ENCODE measurements at regions not wholly inside any gene's neighbourhood (a gene's known extent, or its start where the extent isn't known, plus 50 kb on each side); places are given as distances from the start of the nearest gene placed in this dataset.

DNA sequence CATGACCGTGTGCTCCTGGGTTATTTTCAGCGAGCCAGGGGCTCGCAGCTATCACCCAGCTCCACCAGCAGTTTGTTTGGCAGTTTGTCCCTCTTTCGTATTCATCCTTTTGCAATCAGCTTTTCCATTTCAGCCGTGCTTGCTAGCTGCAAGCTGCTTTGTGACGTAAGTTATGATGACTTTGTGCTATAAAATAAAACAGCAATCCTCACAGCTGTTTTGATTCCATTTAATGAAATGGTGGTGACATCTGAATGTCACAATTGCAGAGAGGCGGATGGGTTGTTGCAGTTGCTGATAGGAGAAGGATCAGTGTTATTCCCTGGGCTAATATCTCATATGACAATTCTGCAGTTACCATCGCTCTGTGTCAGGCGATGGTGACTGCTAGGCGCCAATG is 251.7 kb downstream of the SNX10 start:
- no peak overlapping the region for H3K4me3 ChIP-seq (ENCODE audit: low read length)
- DNase-seq (ENCODE audit: low read depth, low spot score), result no peak

DNA sequence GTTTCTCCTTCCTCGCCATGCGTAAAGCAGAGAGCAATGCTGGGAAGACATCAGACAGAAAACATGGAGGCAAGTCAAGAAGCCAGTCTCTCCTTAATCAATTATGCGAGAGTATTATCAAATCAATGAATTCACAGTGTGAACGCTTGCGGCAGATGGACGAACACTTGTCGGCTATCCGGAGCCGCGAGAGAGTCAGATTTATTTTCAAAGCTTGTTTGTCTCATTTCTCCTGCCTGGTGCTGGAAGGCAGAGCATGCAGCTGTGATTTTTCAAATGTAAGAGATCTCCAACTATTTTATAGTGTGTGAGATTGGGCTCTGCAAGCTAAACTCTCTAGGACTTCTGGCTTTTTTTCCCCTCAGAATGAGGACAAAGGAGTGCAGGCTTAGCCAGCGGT is 252.3 kb downstream of the SNX10 start:
- H3K4me3 ChIP-seq (ENCODE audit: low read length), result no peak overlapping the region
- DNase-seq (ENCODE audit: low read depth, low spot score), result no peak

DNA sequence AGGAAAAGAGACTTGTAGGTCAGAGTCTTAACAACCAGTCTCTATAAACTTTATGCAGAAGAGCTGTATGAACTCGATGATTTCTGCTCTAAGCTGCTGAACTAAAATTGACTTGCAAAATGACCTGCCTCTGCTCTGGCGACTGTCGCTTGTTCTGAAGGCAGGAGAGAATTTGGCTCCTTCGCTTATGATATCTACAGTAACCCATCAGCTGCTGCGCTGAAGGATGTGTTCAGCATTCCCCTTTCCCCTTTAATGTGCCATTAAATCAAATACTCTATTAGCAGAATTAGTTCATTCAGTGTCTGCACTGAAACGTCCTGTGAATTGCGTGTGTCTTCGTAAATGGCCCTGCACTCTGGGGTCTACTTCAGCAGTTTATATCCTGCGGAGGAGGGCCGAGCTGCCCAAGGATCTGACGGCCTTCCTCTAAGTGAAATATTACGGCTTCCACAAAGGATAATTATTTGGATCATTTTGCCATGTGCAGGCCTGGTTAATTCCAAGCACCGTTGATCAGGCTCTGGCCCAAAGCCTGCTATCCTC is 254.9 kb downstream of the SNX10 start:
- no peak overlapping the region for H3K4me3 ChIP-seq (ENCODE audit: low read length)
- no peak for DNase-seq (ENCODE audit: low read depth, low spot score)

DNA sequence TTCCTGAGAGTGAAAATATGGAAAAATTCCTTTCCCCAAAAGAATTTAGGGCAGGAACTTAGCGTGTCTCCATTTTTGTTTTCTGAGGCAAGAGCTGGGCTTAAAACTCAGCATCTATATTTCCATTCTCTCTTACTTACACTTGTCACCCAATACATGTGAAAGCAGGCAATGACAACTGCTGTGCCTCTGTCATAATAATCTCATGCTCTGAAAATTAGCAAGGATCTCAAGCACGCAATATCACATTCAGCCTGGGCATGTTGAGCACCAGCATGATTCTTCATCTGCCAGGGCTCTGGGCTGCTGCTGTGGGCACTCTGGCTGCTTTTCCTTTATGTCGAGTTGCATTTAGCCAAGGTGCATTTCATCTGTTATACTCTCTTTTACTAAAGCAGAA is 255.5 kb downstream of the SNX10 start:
- no peak for DNase-seq (ENCODE audit: low read depth, low spot score)
- no peak overlapping the region for H3K4me3 ChIP-seq (ENCODE audit: low read length)

DNA sequence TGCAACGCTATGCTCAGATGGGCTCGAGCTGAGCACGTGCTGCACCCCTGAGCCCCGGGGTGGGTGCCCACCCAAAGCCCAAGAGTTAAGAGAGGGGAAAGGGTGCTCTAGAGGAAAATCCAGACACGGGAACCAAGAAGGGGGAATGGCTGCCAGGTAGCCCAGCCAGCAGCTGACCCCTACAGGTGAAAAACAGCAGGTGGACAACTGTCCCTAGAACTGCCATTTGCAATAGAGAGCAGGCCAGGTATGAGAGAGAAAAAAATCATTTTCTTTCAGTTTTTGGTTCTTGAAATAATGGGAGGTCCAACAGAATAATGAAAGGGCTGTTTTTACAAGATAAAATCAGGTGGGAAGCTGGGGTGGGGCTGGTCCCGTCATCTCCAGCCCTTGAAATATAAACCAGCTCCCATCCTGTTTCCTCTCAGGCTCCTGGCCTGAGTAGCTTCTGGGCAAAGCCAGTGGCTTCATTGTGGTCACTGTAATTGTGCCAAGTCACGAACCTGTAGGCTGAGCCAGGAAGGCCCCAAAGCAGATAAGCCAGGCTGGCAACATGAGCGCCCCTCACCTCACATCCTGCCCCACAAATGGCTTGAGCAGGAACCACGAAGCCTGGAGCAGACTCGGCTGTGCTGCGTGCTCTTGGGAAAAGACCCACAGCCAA is 257.8 kb downstream of the SNX10 start:
- no peak overlapping the region for H3K4me3 ChIP-seq (ENCODE audit: low read length)
- no peak for DNase-seq (ENCODE audit: low read depth, low spot score)

DNA sequence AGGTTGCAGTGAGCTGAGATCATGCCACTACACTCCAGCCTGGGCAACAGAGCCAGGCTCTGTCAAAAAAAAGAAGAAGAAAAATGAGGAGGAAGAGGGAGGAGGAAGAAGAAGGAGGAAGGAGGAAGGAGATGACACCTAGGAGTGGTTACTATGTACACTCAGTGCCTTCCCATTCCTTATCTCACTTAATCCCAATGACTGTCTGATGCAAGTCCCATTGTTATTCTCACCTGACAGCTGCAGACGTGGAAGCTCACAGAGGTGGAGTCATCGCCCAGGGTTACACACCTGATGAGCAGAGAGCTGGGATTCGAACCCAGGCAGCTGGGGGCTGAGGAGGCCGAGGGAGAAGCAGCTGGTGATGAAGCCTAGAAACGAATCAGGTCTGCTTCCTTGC is 258.8 kb downstream of the SNX10 start:
- DNase-seq (ENCODE audit: low read depth, low spot score), result no peak
- H3K4me3 ChIP-seq (ENCODE audit: low read length), result no peak overlapping the region

DNA sequence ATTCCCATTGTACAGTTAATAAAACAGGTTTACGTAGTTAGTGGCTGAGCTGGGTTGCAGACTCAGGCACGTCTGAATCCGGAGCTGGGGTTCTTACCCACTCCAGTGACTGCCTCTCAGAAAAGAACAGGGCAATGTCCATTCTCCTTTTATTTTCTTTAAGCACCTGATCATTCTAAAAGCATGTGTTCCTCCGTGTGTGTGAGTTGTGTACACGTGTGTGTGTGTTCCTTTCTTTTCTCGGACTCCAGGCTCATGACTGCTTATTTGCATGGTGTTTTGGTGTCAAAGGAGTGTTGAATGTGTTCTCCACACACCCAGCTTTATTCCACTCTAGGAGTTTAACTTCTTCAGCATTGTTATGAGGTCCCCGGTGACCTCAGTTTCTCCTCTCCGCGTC is 260.1 kb downstream of the SNX10 start:
- H3K4me3 ChIP-seq (ENCODE audit: low read length), result no peak overlapping the region
- DNase-seq (ENCODE audit: low read depth, low spot score), result no peak

DNA sequence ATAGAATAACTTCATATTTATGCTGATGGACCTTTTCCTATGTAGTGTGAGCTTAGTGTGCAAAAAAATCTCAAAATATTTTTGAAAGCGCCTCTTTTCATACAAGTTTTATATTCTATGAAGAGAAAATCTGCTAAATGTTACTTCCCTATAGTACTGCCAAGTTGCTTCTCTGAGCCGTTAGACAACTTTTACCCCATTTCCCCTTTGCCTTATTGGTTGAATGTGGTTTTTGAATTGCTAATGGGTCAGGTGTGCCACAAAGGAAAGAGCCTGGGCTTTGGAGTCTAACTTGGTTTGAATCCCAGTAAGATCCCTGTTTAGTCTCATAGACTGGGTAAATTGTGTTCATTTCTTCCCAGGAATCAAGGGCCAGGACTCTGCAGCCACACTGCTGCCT is 261.5 kb downstream of the SNX10 start:
- H3K4me3 ChIP-seq (ENCODE audit: low read length), result no peak overlapping the region
- no peak for DNase-seq (ENCODE audit: low read depth, low spot score)

DNA sequence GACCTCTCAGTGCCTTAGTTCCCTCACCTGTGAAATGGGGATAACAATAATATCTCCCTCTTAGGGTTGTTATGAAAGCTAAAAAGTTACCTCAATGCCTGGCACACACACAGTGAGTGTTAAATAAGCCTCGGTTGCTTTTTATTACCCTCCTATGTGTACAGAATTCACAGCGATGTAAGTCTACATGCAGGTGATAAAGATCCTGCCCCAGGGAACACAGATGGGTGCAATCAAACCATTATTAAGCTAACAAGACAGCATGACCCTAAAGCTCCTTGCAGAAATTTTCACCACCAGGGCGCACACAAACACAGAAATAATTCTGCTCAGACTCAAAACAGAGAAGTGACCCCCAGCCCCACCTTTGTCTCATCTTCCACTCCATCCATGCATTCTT is 261.9 kb downstream of the SNX10 start:
- H3K4me3 ChIP-seq (ENCODE audit: low read length), result no peak overlapping the region
- DNase-seq (ENCODE audit: low read depth, low spot score), result no peak

DNA sequence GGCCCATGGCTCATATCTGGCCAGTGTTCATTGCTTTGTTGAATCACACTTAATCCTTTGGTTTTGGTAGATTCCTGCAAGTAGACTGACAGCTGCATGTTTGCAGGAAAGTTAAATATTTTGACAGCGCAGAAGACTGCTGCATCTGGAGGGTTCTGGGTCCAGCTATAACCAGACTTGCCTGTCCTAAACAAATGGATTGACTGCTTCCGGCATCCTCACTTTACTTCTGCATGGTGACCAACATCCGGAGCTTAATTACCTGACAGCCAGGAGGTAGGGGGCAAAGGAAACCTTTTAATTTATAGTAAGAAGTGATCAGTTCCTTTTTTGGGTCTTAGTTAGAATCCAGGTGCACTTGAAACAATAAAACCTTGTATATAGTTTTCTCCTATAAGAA is 263.3 kb downstream of the SNX10 start:
- no peak for DNase-seq (ENCODE audit: low read depth, low spot score)
- H3K4me3 ChIP-seq (ENCODE audit: low read length), result no peak overlapping the region

DNA sequence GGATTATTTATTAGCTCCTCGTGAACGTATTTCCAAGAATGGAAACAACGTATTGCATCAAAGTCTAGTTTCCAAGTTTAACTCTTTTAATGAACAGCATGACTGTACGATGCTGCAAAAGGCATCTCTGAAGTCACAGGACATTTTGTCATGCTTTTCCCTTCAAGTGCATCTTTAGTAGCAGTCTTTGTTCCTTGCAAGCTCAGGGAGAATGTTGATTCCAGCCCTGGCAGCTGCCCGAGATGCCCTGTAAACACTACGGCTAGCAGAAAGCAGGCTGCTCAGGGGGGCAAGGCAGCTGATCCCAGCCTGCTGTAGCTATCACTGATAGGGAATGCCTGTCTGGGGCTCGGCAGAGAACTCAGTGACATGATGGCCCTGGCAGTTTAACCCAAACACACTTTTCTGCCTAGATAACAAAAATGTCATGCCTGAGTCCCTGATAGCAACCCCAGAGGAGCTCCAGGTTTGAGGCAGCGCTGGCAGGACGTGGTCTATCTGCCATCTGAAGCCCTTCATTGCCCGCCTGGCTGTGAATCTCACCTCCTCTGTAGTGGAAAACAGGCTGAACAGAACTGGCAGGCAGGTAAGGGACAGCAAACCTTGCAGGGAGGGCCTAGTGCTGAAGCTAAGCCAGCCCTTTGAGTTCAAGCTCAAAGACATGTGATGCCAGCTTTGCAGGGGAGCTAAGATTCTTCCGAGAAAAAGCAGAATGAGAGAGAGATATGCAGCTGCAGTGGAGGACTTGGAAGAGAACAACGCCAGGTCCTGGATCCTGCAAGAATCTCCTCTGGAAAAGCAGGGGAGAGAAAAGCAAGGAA is 264.6 kb downstream of the SNX10 start:
- no peak overlapping the region for H3K4me3 ChIP-seq (ENCODE audit: low read length)
- DNase-seq (ENCODE audit: low read depth, low spot score), result no peak

DNA sequence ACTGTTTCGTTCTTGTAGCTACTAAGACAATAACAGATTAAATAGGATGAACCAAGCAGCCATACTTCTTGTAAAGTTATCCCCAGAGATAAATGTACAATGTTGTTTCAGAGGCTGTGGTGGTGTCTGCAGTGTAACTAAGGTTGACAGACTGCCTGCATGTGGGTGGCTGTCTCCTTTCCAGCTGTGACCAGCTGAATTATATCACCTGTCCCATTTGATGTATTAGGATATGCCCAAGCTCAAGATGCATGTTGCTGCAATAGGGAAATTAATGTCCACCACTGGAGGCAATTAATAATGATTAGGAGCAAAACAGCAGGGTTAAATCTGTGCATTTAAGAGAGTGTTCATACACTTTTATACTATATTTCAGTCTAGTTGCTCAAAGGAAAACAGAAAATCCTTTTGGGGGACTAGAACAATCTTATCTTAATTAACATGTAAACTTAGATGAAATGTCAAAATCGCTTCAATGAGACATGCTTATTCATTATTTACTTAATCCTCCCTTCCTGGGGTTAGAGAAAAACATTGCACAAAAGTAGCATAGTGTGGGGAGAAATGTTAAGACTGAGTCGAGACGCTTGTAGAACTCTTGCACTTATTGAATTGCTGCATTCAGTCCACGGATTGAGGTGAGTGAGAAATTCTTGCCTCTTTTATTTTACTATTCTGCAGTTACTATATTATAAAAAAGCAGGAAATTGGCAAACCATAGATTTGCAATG is 269.0 kb downstream of the SNX10 start:
- DNase-seq (ENCODE audit: low read depth, low spot score), result no peak
- H3K4me3 ChIP-seq (ENCODE audit: low read length), result no peak overlapping the region

DNA sequence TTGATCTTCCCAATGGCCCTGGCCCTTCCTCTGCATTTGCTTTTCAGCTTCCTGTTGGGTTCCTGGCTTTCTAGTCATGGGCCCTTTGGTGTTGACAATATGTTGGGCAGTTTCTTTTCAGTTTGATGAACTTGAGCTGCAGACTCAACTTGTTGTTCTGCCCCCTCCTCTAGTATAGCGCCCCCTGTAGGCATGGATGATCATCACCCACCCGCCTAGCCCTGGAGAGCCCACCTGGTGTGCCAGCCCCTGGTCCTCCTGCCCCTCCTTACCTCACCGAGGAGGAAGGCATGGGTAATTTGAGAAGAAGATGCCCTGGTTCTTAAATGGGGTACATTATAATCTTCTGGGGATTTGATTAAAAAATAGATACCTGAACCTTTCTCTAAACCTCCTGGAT is 271.2 kb downstream of the SNX10 start:
- no peak overlapping the region for H3K4me3 ChIP-seq (ENCODE audit: low read length)
- no peak for DNase-seq (ENCODE audit: low read depth, low spot score)

DNA sequence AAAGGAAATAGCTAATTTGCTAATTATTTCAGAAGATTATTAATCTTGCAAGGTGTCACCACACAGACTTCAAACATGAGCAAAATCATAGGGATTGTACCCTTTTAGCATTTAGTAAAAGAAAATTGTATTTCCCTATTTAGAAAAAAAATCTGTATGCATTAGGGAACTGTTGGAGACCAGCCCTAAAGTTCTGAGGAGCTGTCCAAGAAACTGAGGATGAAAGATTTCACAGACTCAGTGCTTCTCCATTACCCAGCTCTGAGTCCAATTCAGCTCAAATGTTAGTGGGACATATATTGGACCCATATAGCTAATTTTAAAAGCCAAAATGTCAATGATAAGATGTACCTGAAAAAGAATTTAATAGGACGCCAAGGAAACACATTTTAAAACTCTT is 271.7 kb downstream of the SNX10 start:
- DNase-seq (ENCODE audit: low read depth, low spot score), result no peak
- no peak overlapping the region for H3K4me3 ChIP-seq (ENCODE audit: low read length)

DNA sequence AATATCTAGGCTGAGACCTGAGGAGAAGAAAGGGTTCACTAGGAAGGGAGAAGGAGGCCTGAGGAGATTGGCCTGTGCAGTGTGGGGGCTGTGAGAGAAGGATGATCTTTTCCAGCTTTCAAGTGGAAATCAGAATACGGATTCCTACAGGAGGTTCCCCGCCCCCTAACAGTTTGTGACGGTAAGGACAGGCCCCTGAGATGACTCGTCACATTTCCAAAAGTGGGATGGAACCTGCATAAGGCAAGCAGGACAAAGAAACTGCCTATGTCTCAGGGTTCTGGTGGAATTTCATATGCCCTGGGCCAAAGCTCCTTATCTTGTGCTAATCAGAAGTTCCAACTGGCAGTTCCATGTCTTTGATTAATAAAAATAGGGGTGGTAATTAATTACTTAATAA is 275.6 kb downstream of the SNX10 start:
- H3K4me3 ChIP-seq (ENCODE audit: low read length), result no peak overlapping the region
- DNase-seq (ENCODE audit: low read depth, low spot score), result no peak

DNA sequence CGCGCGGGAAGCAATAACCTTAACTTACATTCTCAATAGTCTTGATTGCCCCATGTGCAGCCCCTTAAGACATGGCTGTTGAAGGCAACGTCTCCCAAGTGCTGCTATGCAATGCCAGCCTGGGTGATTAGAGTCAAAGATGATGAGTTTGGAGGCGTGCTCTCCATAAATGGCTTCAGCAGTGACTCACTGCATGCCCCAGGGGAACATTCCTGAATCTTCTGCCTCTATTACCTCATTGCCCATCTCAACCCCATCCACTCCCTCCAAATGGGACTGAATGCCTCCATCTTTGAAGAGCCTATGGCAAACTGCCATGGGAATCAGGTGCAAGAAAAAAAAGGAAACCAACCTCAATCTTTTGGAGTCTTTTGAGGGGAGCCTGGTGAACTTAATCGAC is 282.8 kb downstream of the SNX10 start:
- H3K4me3 ChIP-seq (ENCODE audit: low read length), result no peak overlapping the region
- DNase-seq (ENCODE audit: low read depth, low spot score), result no peak

DNA sequence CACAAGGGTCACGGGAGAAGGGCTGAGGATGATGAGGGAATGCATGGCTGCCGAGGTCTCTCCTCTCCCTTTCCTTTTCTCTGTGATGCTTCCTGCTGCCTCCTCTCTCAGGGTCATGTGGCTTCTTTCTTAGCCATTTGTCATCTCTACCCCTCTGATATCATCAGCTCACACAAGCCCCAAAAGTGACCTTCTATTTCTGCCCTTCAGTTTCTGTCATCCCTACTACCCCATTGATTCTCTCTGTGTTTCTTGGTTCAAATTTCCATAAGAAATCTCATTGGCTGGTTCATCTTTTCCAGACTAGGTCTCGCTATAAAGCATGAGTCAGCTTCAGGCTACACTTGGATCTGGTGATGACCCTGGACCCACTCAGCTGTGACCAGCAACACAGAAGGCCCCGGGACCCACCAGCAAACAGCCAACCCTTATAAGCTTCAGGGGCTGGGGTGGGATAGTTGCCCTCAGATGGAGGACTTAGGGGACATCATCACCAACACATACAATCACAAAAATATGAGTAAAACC is 284.3 kb downstream of the SKAP2 start:
- DNase-seq (ENCODE audit: low read depth, low spot score), result no peak
- H3K4me3 ChIP-seq (ENCODE audit: low read length), result no peak overlapping the region

DNA sequence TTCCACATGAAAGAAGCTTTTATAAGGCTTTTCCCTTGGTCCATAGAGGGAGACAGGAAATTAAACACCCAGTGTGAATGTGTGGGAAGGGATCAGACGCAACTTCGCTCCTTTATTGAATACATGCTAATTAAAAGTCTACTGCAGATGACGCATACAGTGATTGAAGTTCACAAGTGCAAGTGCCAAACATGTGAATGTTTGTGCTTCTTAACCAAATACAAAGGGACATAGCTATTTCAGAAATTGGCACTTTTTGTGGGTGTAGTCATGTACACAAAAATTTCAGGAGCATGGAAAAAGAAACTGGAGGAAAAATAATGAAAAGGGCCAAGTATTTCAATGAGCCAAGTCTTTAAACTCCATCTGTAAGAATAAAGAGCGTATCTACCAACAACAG is 283.7 kb downstream of the SKAP2 start:
- no peak overlapping the region for H3K4me3 ChIP-seq (ENCODE audit: low read length)
- DNase-seq (ENCODE audit: low read depth, low spot score), result no peak

DNA sequence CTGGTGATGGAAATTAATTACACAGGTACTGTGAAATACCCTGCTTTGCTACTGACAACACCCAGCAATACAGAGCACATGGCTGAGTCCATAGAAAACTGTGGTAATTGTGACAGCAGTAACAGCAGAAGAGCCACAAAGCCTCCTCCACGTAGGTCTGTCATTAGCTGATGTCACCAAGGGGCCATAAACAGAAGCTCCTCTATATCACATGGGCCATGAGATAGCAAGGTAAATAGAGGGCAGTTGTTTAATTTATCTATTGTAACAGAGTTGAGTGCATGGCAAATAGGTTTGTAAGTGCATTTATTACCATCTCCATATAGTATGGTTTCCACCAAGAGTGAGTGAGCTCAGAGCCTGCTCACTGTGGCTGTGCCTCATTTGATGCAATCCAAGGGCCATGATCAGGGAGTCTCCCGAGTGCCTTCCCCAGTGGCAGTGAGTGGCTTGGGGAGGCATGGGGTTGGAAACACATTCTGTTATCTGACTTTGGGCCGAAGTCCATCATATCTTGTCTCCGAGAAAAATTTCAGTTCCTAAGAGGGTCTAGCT is 281.2 kb downstream of the SKAP2 start:
- no peak overlapping the region for H3K4me3 ChIP-seq (ENCODE audit: low read length)
- no peak for DNase-seq (ENCODE audit: low read depth, low spot score)

DNA sequence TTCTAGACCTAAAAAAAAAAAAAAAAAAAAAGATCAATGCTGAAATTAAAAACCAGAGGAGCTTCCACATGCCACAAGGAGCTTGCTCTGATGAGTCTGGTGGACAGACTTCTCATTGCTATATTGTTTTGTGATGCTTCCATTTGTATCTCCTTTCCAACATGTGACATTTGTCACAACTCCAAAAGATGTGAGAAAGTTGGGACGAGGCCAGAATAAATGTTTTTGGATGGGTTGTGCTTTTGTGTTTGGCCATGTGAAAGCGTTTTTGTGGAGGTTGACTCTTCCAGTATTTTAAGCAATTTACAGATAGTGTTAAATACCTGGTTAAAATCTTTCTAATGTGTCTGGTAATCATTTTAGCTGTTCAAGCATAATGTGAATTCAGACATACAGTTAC is 280.1 kb downstream of the SKAP2 start:
- H3K4me3 ChIP-seq (ENCODE audit: low read length), result no peak overlapping the region
- DNase-seq (ENCODE audit: low read depth, low spot score), result no peak
